SK-N-SH treated with all-trans-retinoic acid at 6 μM for 48 hours (cell line): ENCODE measurements at regions not wholly inside any gene's neighbourhood (a gene's known extent, or its start where the extent isn't known, plus 50 kb on each side); places are given as distances from the start of the nearest gene placed in this dataset.

Experiments used
- ATAC-seq: fragments of 200-7000 bp; cut with Tn5 transposase; 3 replicates; pipeline ENCODE4 v1.9.1; 2020; ENCODE audit warnings: mild to moderate bottlenecking, moderate library complexity
- ARNTL ChIP-seq: fragments of 450-650 bp; formaldehyde crosslinking; IDR thresholded peaks from 2 replicates; pipeline ENCODE4 v1.5.0; 2020; ENCODE audit warnings: low read depth, mild to moderate bottlenecking, moderate library complexity, borderline replicate concordance
- BACH2 ChIP-seq: fragments of 250-450 bp; sonication (Bioruptor Pico); IDR thresholded peaks from 2 replicates; pipeline ENCODE4 v1.9.0; 2021; ENCODE audit warnings: mild to moderate bottlenecking, borderline replicate concordance
- CSDC2 ChIP-seq: fragments of 250-450 bp; sonication (Bioruptor Pico); IDR thresholded peaks from 2 replicates; pipeline ENCODE4 v1.5.0; 2020; ENCODE audit warnings: mild to moderate bottlenecking, moderate library complexity
- ESRRG ChIP-seq: fragments of 250-450 bp; sonication (Bioruptor Pico); IDR thresholded peaks from 2 replicates; pipeline ENCODE4 v1.6.1; 2021; ENCODE audit warnings: mild to moderate bottlenecking
- GLIS3 ChIP-seq: fragments of 250-450 bp; sonication (Bioruptor Pico); IDR thresholded peaks from 2 replicates; pipeline ENCODE4 v1.5.0; 2020; ENCODE audit warnings: mild to moderate bottlenecking, moderate library complexity
- ISL1 ChIP-seq: fragments of 250-450 bp; sonication (Bioruptor Pico); IDR thresholded peaks from 2 replicates; pipeline ENCODE4 v2.1.2; 2022; ENCODE audit warnings: mild to moderate bottlenecking, moderate library complexity
- OSR1 ChIP-seq: fragments of 250-450 bp; sonication (Bioruptor Pico); IDR thresholded peaks from 2 replicates; pipeline ENCODE4 v1.8.0; 2022; ENCODE audit warnings: moderate library complexity, mild to moderate bottlenecking, inconsistent platforms
- PATZ1 ChIP-seq: fragments of 250-450 bp; sonication (Bioruptor Pico); IDR thresholded peaks from 2 replicates; pipeline ENCODE4 v1.8.0; 2020; ENCODE audit warnings: mild to moderate bottlenecking, moderate library complexity, borderline replicate concordance
- POU6F1 ChIP-seq: fragments of 250-450 bp; sonication (Bioruptor Pico); IDR thresholded peaks from 2 replicates; pipeline ENCODE4 v1.8.0; 2021; ENCODE audit warnings: low read depth, mild to moderate bottlenecking, moderate library complexity, borderline replicate concordance
- PPARA ChIP-seq: fragments of 250-450 bp; sonication (Bioruptor Pico); IDR thresholded peaks from 2 replicates; pipeline ENCODE4 v1.5.0; 2020; ENCODE audit warnings: mild to moderate bottlenecking, borderline replicate concordance
- RARB ChIP-seq: fragments of 250-450 bp; sonication (Bioruptor Pico); IDR thresholded peaks from 2 replicates; pipeline ENCODE4 v1.8.0; 2021; ENCODE audit warnings: mild to moderate bottlenecking, moderate library complexity
- SNAI2 ChIP-seq: fragments of 250-450 bp; sonication (Bioruptor Pico); IDR thresholded peaks from 2 replicates; pipeline ENCODE4 v1.5.0; 2020; ENCODE audit warnings: mild to moderate bottlenecking, moderate library complexity
- TCF4 ChIP-seq: fragments of 250-450 bp; sonication (Bioruptor Pico); IDR thresholded peaks from 2 replicates; pipeline ENCODE4 v1.8.0; 2021; ENCODE audit warnings: mild to moderate bottlenecking, moderate library complexity, borderline replicate concordance
- TOX ChIP-seq: fragments of 250-450 bp; sonication (Bioruptor Pico); IDR thresholded peaks from 2 replicates; pipeline ENCODE4 v1.8.0; 2021; ENCODE audit warnings: mild to moderate bottlenecking, moderate library complexity, borderline replicate concordance
- TSHZ2 ChIP-seq: fragments of 250-450 bp; sonication (Bioruptor Pico); IDR thresholded peaks from 2 replicates; pipeline ENCODE4 v1.5.0; 2020; ENCODE audit warnings: mild to moderate bottlenecking, moderate library complexity
- ZC3H10 ChIP-seq: fragments of 250-450 bp; sonication (Bioruptor Pico); IDR thresholded peaks from 2 replicates; pipeline ENCODE4 v1.5.1; 2021; ENCODE audit warnings: mild to moderate bottlenecking, moderate library complexity
- ZFP3 ChIP-seq: fragments of 250-450 bp; sonication (Bioruptor Pico); IDR thresholded peaks from 2 replicates; pipeline ENCODE4 v1.5.0; 2020; ENCODE audit warnings: mild to moderate bottlenecking, moderate library complexity
- ZFP30 ChIP-seq: fragments of 450-650 bp; formaldehyde crosslinking; IDR thresholded peaks from 2 replicates; pipeline ENCODE4 v1.5.0; 2022; ENCODE audit warnings: mild to moderate bottlenecking, moderate library complexity
- ZNF565 ChIP-seq: fragments of 450-650 bp; formaldehyde crosslinking; conservative IDR thresholded peaks from 2 replicates; pipeline ENCODE4 v1.5.0; 2020; ENCODE audit warnings: low read depth, mild to moderate bottlenecking, moderate library complexity
- ZNF8 ChIP-seq: fragments of 450-650 bp; formaldehyde crosslinking; IDR thresholded peaks from 2 replicates; pipeline ENCODE4 v1.5.0; 2020; ENCODE audit warnings: mild to moderate bottlenecking, moderate library complexity
- TF ChIP-seq, protein P1 (sequence below): fragments of 250-450 bp; sonication (Bioruptor Pico); IDR thresholded peaks from 2 replicates; pipeline ENCODE4 v1.5.1; 2021; ENCODE audit warnings: mild to moderate bottlenecking, moderate library complexity

GRCh38 chr9:107732781-107733522, 243.4 kb upstream of the KLF4 start:
- no peak for TF ChIP-seq ZNF565 (CRISPR knock-in tag)
- TF ChIP-seq TSHZ2 (CRISPR knock-in tag) = no peak
- ATAC-seq = peak; percentile 82

DNA sequence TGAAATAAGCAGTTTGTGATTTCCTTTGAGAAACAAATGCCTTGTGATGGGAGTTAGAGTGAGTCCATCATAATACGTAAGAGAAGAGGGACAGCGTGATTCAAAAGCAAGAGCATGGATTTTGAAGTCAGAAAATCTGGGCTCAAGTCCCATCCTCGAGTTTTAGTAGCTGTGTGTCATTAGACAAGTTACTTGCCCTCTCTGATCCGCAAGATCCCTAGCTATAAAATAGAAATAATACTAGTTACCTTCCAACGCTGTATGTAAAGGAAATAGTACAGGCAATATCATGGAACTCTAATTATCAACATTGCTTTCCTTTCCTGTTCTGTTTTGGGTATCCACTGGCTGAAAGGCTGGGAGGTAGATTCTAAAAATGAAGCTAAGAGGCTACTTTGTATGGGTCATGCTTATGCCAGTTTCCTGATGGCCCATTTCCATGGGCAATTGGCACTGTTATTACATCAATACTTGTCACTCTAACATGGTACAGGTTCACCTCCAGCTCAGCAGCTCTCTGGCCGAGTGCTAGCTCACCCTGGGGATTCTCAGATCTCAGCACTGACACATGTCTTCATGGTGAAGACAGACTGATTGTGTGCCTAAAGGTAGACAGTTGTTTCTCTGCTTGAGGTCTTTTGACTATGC, 241.7 kb upstream of the KLF4 start:
- TF ChIP-seq ESRRG (no peak), TSHZ2 (CRISPR knock-in tag) (no peak), ZNF565 (CRISPR knock-in tag) (no peak), ZFP30 (no peak), ZC3H10 (CRISPR knock-in tag) (no peak), ISL1 (CRISPR knock-in tag) (no peak), CSDC2 (CRISPR knock-in tag) (no peak), GLIS3 (CRISPR knock-in tag) (no peak)
- no peak for ATAC-seq

- no peak for TF ChIP-seq ISL1 (CRISPR knock-in tag)
- TF ChIP-seq ZFP3 (CRISPR knock-in tag) = no peak
- TF ChIP-seq ZC3H10 (CRISPR knock-in tag) = no peak
- TF ChIP-seq PPARA (CRISPR knock-in tag) = no peak
- no peak for TF ChIP-seq SNAI2
- no peak for TF ChIP-seq POU6F1 (CRISPR knock-in tag)
- no peak for TF ChIP-seq RARB (CRISPR knock-in tag)
- no peak for TF ChIP-seq ZNF8 (CRISPR knock-in tag)
- no peak for TF ChIP-seq BACH2 (CRISPR knock-in tag)
- TF ChIP-seq, all 23 proteins: peak for 0
- no peak for ATAC-seq
Observed at GRCh38 chr9:107730666-107731065, 241.1 kb upstream of the KLF4 start.

GRCh38 chr9:107727086-107727780, 237.7 kb upstream of the KLF4 start:
- peak; percentile 51 for ATAC-seq
- TF ChIP-seq ZC3H10 (CRISPR knock-in tag) = no peak
- TF ChIP-seq ESRRG = no peak
- TF ChIP-seq, protein P1, sequence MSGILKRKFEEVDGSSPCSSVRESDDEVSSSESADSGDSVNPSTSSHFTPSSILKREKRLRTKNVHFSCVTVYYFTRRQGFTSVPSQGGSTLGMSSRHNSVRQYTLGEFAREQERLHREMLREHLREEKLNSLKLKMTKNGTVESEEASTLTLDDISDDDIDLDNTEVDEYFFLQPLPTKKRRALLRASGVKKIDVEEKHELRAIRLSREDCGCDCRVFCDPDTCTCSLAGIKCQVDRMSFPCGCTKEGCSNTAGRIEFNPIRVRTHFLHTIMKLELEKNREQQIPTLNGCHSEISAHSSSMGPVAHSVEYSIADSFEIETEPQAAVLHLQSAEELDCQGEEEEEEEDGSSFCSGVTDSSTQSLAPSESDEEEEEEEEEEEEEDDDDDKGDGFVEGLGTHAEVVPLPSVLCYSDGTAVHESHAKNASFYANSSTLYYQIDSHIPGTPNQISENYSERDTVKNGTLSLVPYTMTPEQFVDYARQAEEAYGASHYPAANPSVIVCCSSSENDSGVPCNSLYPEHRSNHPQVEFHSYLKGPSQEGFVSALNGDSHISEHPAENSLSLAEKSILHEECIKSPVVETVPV (CRISPR knock-in tag) = no peak
- TF ChIP-seq OSR1 (CRISPR knock-in tag) = no peak
- no peak for TF ChIP-seq TOX (CRISPR knock-in tag)
- TF ChIP-seq ARNTL = no peak
- TF ChIP-seq TCF4 (CRISPR knock-in tag) = no peak
- no peak for TF ChIP-seq PATZ1 (CRISPR knock-in tag)
